ENCODE measurements at regions not wholly inside any gene's neighbourhood (a gene's known extent, or its start where the extent isn't known, plus 50 kb on each side); places are given as distances from the start of the nearest gene placed in this dataset.

DNA sequence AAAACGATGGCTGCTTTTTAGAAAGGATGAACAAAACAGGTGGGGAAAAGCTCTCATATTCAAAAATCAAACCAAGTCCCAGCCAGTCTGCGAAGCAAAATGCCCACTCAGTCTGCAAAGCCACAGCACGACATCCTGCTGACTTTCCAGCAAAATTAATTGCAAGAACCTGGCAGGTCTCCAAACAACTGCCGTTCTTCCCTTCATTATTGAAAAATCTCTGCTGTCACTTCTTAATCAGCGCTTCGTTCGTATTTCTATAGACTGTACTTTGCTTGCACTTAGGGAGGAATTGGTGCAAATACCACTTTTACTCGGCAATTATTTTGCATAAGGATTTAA, 222.4 kb downstream of the CBLN4 start:
- Histone ChIP-seq H3K36me3 (ENCODE audit: control insufficient read depth, insufficient read depth, low read length) (no peaks in the 10 kb centered on the region), H3K4me3 (replicated peaks; ENCODE audit: low read depth, low read length) (no peak overlapping the region), H3K27me3 (replicated peaks; ENCODE audit: control insufficient read depth, insufficient read depth, low read length) (no peaks in the 10 kb centered on the region)
- DNase-seq (ENCODE audit: extremely low read depth, insufficient read length) = no peak
- TF ChIP-seq, protein P1, sequence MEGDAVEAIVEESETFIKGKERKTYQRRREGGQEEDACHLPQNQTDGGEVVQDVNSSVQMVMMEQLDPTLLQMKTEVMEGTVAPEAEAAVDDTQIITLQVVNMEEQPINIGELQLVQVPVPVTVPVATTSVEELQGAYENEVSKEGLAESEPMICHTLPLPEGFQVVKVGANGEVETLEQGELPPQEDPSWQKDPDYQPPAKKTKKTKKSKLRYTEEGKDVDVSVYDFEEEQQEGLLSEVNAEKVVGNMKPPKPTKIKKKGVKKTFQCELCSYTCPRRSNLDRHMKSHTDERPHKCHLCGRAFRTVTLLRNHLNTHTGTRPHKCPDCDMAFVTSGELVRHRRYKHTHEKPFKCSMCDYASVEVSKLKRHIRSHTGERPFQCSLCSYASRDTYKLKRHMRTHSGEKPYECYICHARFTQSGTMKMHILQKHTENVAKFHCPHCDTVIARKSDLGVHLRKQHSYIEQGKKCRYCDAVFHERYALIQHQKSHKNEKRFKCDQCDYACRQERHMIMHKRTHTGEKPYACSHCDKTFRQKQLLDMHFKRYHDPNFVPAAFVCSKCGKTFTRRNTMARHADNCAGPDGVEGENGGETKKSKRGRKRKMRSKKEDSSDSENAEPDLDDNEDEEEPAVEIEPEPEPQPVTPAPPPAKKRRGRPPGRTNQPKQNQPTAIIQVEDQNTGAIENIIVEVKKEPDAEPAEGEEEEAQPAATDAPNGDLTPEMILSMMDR (IDR thresholded peaks at IDR 0.05; ENCODE audit: insufficient read depth, low read length, poor library complexity, severe bottlenecking) = no peak

DNA sequence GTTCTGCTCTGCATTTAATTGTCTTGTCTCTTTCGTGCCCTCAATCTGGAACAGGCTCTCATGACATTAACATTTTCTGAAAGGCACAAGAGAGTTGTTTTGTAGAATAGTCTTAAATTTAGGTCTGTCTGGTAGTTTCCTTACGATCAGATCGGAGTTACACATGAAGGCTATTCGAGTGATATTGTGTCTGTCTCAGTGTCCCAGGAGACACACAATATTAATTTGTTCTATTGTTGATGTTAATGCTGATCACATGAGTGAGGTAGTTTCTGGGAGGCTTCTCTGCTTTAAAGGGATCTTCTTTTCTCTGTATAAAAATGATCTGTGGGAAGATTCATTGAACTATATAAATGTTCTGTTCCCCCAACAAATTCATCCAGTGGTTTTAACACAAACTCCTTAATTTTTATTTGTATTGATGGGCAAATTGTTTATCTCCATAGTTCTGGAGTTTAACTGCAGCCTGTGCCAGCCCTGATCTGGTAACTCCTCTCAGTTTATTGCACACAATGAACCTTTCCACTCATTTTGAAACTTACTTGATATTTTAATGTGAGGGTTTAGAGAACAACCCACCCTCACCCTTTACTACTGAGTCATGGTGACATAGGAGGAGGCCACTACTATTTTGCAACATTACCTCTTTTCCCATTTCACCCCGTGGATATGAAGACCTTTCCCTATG, 223.0 kb downstream of the CBLN4 start:
- TF ChIP-seq, protein P1 (IDR thresholded peaks at IDR 0.05; ENCODE audit: insufficient read depth, low read length, poor library complexity, severe bottlenecking) = no peak
- Histone ChIP-seq H3K36me3 (ENCODE audit: control insufficient read depth, insufficient read depth, low read length) (no peaks in the 10 kb centered on the region), H3K27me3 (replicated peaks; ENCODE audit: control insufficient read depth, insufficient read depth, low read length) (no peaks in the 10 kb centered on the region), H3K4me3 (replicated peaks; ENCODE audit: low read depth, low read length) (no peak overlapping the region)
- DNase-seq (ENCODE audit: extremely low read depth, insufficient read length) = no peak

DNA sequence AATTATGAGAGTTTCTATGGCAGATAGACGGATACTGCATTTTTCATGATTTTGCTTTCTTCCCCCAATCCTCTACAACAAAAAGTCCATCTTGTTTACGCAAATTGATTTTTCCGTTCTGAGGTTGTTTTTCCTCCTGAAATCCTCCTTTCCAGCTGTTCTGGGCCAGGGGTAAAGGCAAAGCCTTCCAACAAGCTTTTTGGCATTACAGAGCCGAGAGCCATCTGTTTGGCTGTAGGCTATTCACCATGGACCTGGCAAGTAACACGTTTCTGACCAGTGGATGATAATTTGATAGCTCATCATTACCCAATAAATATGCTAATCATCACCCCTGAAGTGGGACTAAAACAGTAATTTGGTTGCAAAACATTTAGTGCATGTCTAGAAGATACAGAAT, 226.5 kb downstream of the CBLN4 start:
- no peak for DNase-seq (ENCODE audit: extremely low read depth, insufficient read length)
- Histone ChIP-seq H3K4me3 (replicated peaks; ENCODE audit: low read depth, low read length) (no peak overlapping the region), H3K27me3 (replicated peaks; ENCODE audit: control insufficient read depth, insufficient read depth, low read length) (no peaks in the 10 kb centered on the region), H3K36me3 (ENCODE audit: control insufficient read depth, insufficient read depth, low read length) (no peaks in the 10 kb centered on the region)
- TF ChIP-seq, protein P1 (IDR thresholded peaks at IDR 0.05; ENCODE audit: insufficient read depth, low read length, poor library complexity, severe bottlenecking) = no peak

- TF ChIP-seq, protein P1 (IDR thresholded peaks at IDR 0.05; ENCODE audit: insufficient read depth, low read length, poor library complexity, severe bottlenecking) = no peak
- H3K27me3 ChIP-seq (replicated peaks; ENCODE audit: control insufficient read depth, insufficient read depth, low read length) = no peaks in the 10 kb centered on the region
- no peak overlapping the region for H3K4me3 ChIP-seq (replicated peaks; ENCODE audit: low read depth, low read length)
- no peak for DNase-seq (ENCODE audit: extremely low read depth, insufficient read length)
- no peaks in the 10 kb centered on the region for H3K36me3 ChIP-seq (ENCODE audit: control insufficient read depth, insufficient read depth, low read length)
These were observed 227.7 kb downstream of the CBLN4 start for GRCh38 chr20:55777641-55778040.

DNA sequence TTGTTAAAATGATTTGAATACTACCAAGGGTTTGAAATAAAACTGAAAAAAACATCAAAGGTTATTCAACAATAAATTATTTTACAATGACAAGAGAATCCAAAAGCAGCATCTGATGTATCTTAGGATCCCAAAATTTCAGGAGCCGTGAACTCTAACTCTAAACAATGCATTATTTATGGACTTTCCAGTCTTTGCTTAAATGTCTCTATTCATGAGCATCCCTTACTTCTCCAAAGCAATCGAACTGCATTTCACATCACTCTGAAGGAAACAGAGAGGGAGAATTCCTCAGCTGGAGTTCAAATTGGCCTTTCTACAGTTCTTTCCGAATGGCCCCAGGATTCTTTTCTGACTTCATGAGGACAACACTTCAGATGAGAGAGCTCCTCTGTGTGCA, 229.1 kb downstream of the CBLN4 start:
- Histone ChIP-seq H3K27me3 (replicated peaks; ENCODE audit: control insufficient read depth, insufficient read depth, low read length) (no peaks in the 10 kb centered on the region), H3K4me3 (replicated peaks; ENCODE audit: low read depth, low read length) (no peak overlapping the region), H3K36me3 (ENCODE audit: control insufficient read depth, insufficient read depth, low read length) (no peaks in the 10 kb centered on the region)
- no peak for DNase-seq (ENCODE audit: extremely low read depth, insufficient read length)
- TF ChIP-seq, protein P1 (IDR thresholded peaks at IDR 0.05; ENCODE audit: insufficient read depth, low read length, poor library complexity, severe bottlenecking) = no peak

DNA sequence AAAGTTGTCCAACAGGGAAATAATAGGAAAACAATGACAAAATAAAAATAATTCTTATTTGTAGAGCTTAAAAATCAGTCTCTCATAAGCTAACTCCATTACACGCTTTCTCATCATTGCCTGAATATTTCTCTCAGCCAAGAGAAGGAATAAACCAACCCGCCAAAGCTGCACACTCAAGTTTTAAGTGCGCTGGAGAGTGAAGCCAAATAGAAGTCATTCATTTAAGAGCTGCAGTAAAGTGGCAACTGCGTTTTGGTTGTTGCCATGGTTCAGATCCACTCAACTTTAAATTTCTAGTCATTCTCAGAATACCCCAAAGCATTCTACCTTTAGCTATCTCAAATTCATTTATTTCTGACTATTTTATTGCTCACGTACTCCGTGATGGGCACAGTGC, 230.7 kb downstream of the CBLN4 start:
- H3K4me3 ChIP-seq (replicated peaks; ENCODE audit: low read depth, low read length) = no peak overlapping the region
- DNase-seq (ENCODE audit: extremely low read depth, insufficient read length) = no peak
- no peaks in the 10 kb centered on the region for H3K36me3 ChIP-seq (ENCODE audit: control insufficient read depth, insufficient read depth, low read length)
- no peaks in the 10 kb centered on the region for H3K27me3 ChIP-seq (replicated peaks; ENCODE audit: control insufficient read depth, insufficient read depth, low read length)
- TF ChIP-seq, protein P1 (IDR thresholded peaks at IDR 0.05; ENCODE audit: insufficient read depth, low read length, poor library complexity, severe bottlenecking) = no peak
